ENCODE measurements at regions not wholly inside any gene's neighbourhood (a gene's known extent, or its start where the extent isn't known, plus 50 kb on each side); places are given as distances from the start of the nearest gene placed in this dataset.

GRCh38 chr6:40312213-40313015 lies 274.8 kb downstream of the LRFN2 start:
- H3K27me3 ChIP-seq: no peaks in the 10 kb centered on the region
- no peaks in the 10 kb centered on the region for H4K20me1 ChIP-seq (ENCODE audit: insufficient read depth, poor library complexity, severe bottlenecking)
- WGBS (ENCODE audit: low lambda C conversion rate, missing lambda C conversion rate): 92% methylated on average over 5 of the region's 5 CpGs
- no peaks in the 10 kb centered on the region for H3K79me2 ChIP-seq
- TF ChIP-seq EZH2 (IDR thresholded peaks at IDR 0.05; ENCODE audit: borderline replicate concordance): no peak
- TF ChIP-seq CTCF (IDR thresholded peaks at IDR 0.05; ENCODE audit: poor library complexity): no peak
- no peak for TF ChIP-seq EZH2phosphoT487 (IDR thresholded peaks at IDR 0.05; ENCODE audit: low read depth, severe bottlenecking, unreplicated experiment)
- H3K9me3 ChIP-seq (ENCODE audit: low read depth): no peaks in the 10 kb centered on the region
- H3K27ac ChIP-seq: no peak overlapping the region
- no peak overlapping the region for H3K4me2 ChIP-seq
- H3K36me3 ChIP-seq (replicated peaks; ENCODE audit: insufficient read depth, low read depth): no peaks in the 10 kb centered on the region
- no peaks in the 10 kb centered on the region for H3K4me1 ChIP-seq (ENCODE audit: insufficient read depth)
- no peak for DNase-seq (ENCODE audit: low spot score)
- H2AFZ ChIP-seq: no peak overlapping the region
- H3K9me2 ChIP-seq (replicated peaks; ENCODE audit: insufficient read depth): no peaks in the 10 kb centered on the region
- H3K4me3 ChIP-seq: no peak overlapping the region

GRCh38 chr6:40308533-40309306 lies 278.4 kb downstream of the LRFN2 start:
- H3K27ac ChIP-seq: no peak overlapping the region
- H3K27me3 ChIP-seq: no peaks in the 10 kb centered on the region
- 37% methylated on average over 12 of the region's 12 CpGs for whole genome bisulfite sequencing (ENCODE audit: low lambda C conversion rate, missing lambda C conversion rate)
- H3K79me2 ChIP-seq: no peaks in the 10 kb centered on the region
- H3K9me3 ChIP-seq (ENCODE audit: low read depth): no peaks in the 10 kb centered on the region
- H3K4me3 ChIP-seq: no peak overlapping the region
- peak; percentile 77 for DNase-seq (ENCODE audit: low spot score)
- no peaks in the 10 kb centered on the region for H3K4me1 ChIP-seq (ENCODE audit: insufficient read depth)
- no peak overlapping the region for H3K4me2 ChIP-seq
- no peaks in the 10 kb centered on the region for H3K9me2 ChIP-seq (replicated peaks; ENCODE audit: insufficient read depth)
- no peaks in the 10 kb centered on the region for H4K20me1 ChIP-seq (ENCODE audit: insufficient read depth, poor library complexity, severe bottlenecking)
- no peaks in the 10 kb centered on the region for H3K36me3 ChIP-seq (replicated peaks; ENCODE audit: insufficient read depth, low read depth)
- no peak for TF ChIP-seq EZH2phosphoT487 (IDR thresholded peaks at IDR 0.05; ENCODE audit: low read depth, severe bottlenecking, unreplicated experiment)
- TF ChIP-seq CTCF (IDR thresholded peaks at IDR 0.05; ENCODE audit: poor library complexity): peak; percentile 81
- H2AFZ ChIP-seq: no peak overlapping the region

- Histone ChIP-seq H4K20me1 (ENCODE audit: insufficient read depth, poor library complexity, severe bottlenecking) (no peaks in the 10 kb centered on the region), H3K4me3 (no peak overlapping the region), H2AFZ (no peak overlapping the region), H3K79me2 (no peaks in the 10 kb centered on the region), H3K27me3 (no peaks in the 10 kb centered on the region), H3K27ac (no peak overlapping the region), H3K9me3 (ENCODE audit: low read depth) (no peaks in the 10 kb centered on the region), H3K4me2 (no peak overlapping the region), H3K9me2 (replicated peaks; ENCODE audit: insufficient read depth) (no peaks in the 10 kb centered on the region), H3K36me3 (replicated peaks; ENCODE audit: insufficient read depth, low read depth) (no peaks in the 10 kb centered on the region), H3K4me1 (ENCODE audit: insufficient read depth) (no peaks in the 10 kb centered on the region)
- TF ChIP-seq EZH2phosphoT487 (IDR thresholded peaks at IDR 0.05; ENCODE audit: low read depth, severe bottlenecking, unreplicated experiment): no peak
- TF ChIP-seq EZH2 (IDR thresholded peaks at IDR 0.05; ENCODE audit: borderline replicate concordance): no peak
- no peak for TF ChIP-seq CTCF (IDR thresholded peaks at IDR 0.05; ENCODE audit: poor library complexity)
- WGBS (ENCODE audit: low lambda C conversion rate, missing lambda C conversion rate): 78% methylated on average over 5 of the region's 5 CpGs
- no peak for DNase-seq (ENCODE audit: low spot score)
These were observed 279.5 kb downstream of the LRFN2 start for GRCh38 chr6:40307712-40308111.
